ENCODE measurements at regions not wholly inside any gene's neighbourhood (a gene's known extent, or its start where the extent isn't known, plus 50 kb on each side); places are given as distances from the start of the nearest gene placed in this dataset.

- ChIA-PET CTCF (interaction anchor here (1.3 kb wide), 1 partner anchor 42 kb away, joined by 3 read pairs; no protein-coding TSS in a partner anchor), RAD21 (ENCODE audit: unreplicated experiment) (no interaction called here), SMC1A (ENCODE audit: uncharacterized antibody, unreplicated experiment) (interaction anchor here (0.6 kb wide), 1 partner anchor 12 kb away, joined by 3 read pairs; no protein-coding TSS in a partner anchor), POLR2A (no interaction called here)
- H3K36me3 ChIP-seq (ENCODE audit: control insufficient read depth in 2 of 2, insufficient read depth in 2 of 2, low read length in 1 of 2) = no peaks in the 10 kb centered on the region
- in situ Hi-C loops (cut with MboI) = no loop called here
- H3K9me3 ChIP-seq (replicated peaks; ENCODE audit: control insufficient read depth, insufficient read depth, low read length) = no peaks in the 10 kb centered on the region
- no peak for TF ChIP-seq CBX3 (IDR thresholded peaks at IDR 0.05; ENCODE audit: borderline replicate concordance, low read depth)
- TF ChIP-seq RBBP5 (conservative IDR thresholded peaks at IDR 0.05) = no peak
- TF ChIP-seq CHD1 (IDR thresholded peaks at IDR 0.05; ENCODE audit: low read depth, low read length) = no peak
- no peak for TF ChIP-seq CTCF (IDR thresholded peaks at IDR 0.05 in 2 of 3, conservative IDR thresholded peaks at IDR 0.05 in 1 of 3; ENCODE audit: control insufficient read depth in 2 of 3, extremely low read depth in 1 of 3, insufficient read depth in 1 of 3, low read depth in 3 of 3, low read length in 3 of 3)
- no peak for TF ChIP-seq NFYB (IDR thresholded peaks at IDR 0.05; ENCODE audit: insufficient read depth, low read depth, low read length)
- no peak for TF ChIP-seq CBX5 (IDR thresholded peaks at IDR 0.05; ENCODE audit: low read depth)
- no peak for TF ChIP-seq YBX1 (IDR thresholded peaks at IDR 0.05)
- no peak for TF ChIP-seq ZBTB4 (CRISPR knock-in tag; IDR thresholded peaks at IDR 0.05)
- TF ChIP-seq, protein P1, sequence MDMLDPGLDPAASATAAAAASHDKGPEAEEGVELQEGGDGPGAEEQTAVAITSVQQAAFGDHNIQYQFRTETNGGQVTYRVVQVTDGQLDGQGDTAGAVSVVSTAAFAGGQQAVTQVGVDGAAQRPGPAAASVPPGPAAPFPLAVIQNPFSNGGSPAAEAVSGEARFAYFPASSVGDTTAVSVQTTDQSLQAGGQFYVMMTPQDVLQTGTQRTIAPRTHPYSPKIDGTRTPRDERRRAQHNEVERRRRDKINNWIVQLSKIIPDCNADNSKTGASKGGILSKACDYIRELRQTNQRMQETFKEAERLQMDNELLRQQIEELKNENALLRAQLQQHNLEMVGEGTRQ (IDR thresholded peaks at IDR 0.05; ENCODE audit: borderline replicate concordance, low read depth, low read length) = no peak
- TF ChIP-seq ZNF24 (IDR thresholded peaks at IDR 0.05) = no peak
- TF ChIP-seq ZNF274 (IDR thresholded peaks at IDR 0.05; ENCODE audit: insufficient read depth, insufficient read length) = no peak
- no peak for TF ChIP-seq NR2C2 (IDR thresholded peaks at IDR 0.05; ENCODE audit: borderline replicate concordance, control insufficient read depth, insufficient read length, low read depth)
- intact Hi-C loops (cut with micrococcal nuclease; ENCODE audit: unreplicated experiment) = no loop called here
- no peaks in the 10 kb centered on the region for H4K20me1 ChIP-seq (ENCODE audit: control insufficient read depth, insufficient read depth)
- H3K4me2 ChIP-seq (ENCODE audit: control insufficient read depth, insufficient read depth) = no peak overlapping the region
- no peak overlapping the region for H3K27ac ChIP-seq (ENCODE audit: control insufficient read depth, insufficient read depth)
- H3K27me3 ChIP-seq (replicated peaks in 1 of 2; ENCODE audit: control insufficient read depth in 2 of 2, insufficient read depth in 2 of 2, low read length in 1 of 2) = no peaks in the 10 kb centered on the region
- H3K79me2 ChIP-seq (ENCODE audit: control insufficient read depth, insufficient read depth, low read length) = no peaks in the 10 kb centered on the region
- DNase-seq (ENCODE audit: low read depth, low spot score) = no peak
- H3K9ac ChIP-seq (ENCODE audit: control insufficient read depth, insufficient read depth, low read length) = no peak overlapping the region
- 67% methylated on average over 9 of the region's 9 CpGs for WGBS (ENCODE audit: insufficient coverage, insufficient replicate concordance, low lambda C conversion rate, missing lambda C conversion rate)
- no peak overlapping the region for H3K4me3 ChIP-seq
- no peak overlapping the region for H2AFZ ChIP-seq (ENCODE audit: control insufficient read depth, low read depth, low read length)
- no peak for ATAC-seq
- no peaks in the 10 kb centered on the region for H3K4me1 ChIP-seq (ENCODE audit: control insufficient read depth, insufficient read depth, low read length)
- BruUV-seq (replicated peaks) = no TSS peak
- no peak for FAIRE-seq
These were observed 166.9 kb upstream of the KL start for GRCh38 chr13:32849369-32849768.
